Coronary artery (tissue), 2 donors: ENCODE measurements at regions not wholly inside any gene's neighbourhood (a gene's known extent, or its start where the extent isn't known, plus 50 kb on each side); places are given as distances from the start of the nearest gene placed in this dataset.
"Not testable (repeated sequence)": the region's sequence is repeated elsewhere in the genome, so short reads cannot be mapped to it uniquely, and the experiment has no call there.

Experiments used
- DNase-seq: peaks from one replicate; pipeline ENCODE4 v3.0.0-alpha.2; 2017; ENCODE audit warnings: low spot score
- H3K27ac ChIP-seq, 2 donors: fragments of 200-600 bp; sonication (generic); one replicate each; pipeline ENCODE4 v1.5.1; 2016 to 2019
- H3K4me3 ChIP-seq: fragments of 200-600 bp; sonication (generic); 2 replicates; pipeline ENCODE4 v1.5.1; 2016; ENCODE audit warnings: mild to moderate bottlenecking, moderate library complexity
- TF ChIP-seq, protein P1 (sequence below): fragments of 200-600 bp; sonication (generic); IDR thresholded peaks from one replicate; pipeline ENCODE4 v1.5.1; 2019; ENCODE audit warnings: antibody characterized with exemption

DNA sequence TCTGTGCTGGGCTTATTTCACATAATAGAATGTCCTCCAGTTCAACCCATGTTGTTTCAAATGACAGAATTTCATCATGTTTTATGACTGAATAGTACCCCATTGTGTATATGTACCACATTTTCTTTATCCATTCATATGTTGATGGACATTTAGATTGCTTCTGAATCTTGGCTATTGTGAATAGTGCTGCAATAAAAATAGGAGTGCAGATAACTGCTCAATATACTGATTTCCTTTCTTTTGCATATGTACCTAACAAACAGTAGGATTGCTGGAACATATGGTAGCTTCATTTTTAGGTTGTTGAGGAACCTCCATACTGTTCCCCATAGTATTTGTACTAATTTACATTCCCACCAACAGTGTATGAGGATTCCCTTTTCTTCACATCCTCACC lies 491.1 kb downstream of the BRINP3 start:
- H3K27ac ChIP-seq, result no peak overlapping the region
- no peak for DNase-seq

GRCh38 chr1:189987509-189987908 lies 490.2 kb downstream of the BRINP3 start:
- Histone ChIP-seq H3K27ac (no peak overlapping the region), H3K4me3 (no peak overlapping the region)
- TF ChIP-seq, protein P1, sequence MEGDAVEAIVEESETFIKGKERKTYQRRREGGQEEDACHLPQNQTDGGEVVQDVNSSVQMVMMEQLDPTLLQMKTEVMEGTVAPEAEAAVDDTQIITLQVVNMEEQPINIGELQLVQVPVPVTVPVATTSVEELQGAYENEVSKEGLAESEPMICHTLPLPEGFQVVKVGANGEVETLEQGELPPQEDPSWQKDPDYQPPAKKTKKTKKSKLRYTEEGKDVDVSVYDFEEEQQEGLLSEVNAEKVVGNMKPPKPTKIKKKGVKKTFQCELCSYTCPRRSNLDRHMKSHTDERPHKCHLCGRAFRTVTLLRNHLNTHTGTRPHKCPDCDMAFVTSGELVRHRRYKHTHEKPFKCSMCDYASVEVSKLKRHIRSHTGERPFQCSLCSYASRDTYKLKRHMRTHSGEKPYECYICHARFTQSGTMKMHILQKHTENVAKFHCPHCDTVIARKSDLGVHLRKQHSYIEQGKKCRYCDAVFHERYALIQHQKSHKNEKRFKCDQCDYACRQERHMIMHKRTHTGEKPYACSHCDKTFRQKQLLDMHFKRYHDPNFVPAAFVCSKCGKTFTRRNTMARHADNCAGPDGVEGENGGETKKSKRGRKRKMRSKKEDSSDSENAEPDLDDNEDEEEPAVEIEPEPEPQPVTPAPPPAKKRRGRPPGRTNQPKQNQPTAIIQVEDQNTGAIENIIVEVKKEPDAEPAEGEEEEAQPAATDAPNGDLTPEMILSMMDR, result no peak
- DNase-seq, result no peak

More for the DNA sequence above, 491.1 kb downstream of the BRINP3 start:
- TF ChIP-seq, protein P1, result no peak
- no peak overlapping the region for H3K4me3 ChIP-seq

GRCh38 chr1:189992856-189993255 lies 484.8 kb downstream of the BRINP3 start:
- no peak for DNase-seq
- Histone ChIP-seq H3K4me3 (no peak overlapping the region), H3K27ac (no peak overlapping the region)
- TF ChIP-seq, protein P1, result no peak

GRCh38 chr1:190000365-190000872 lies 477.2 kb downstream of the BRINP3 start:
- TF ChIP-seq, protein P1, result no peak
- DNase-seq, result no peak
- H3K4me3 ChIP-seq, result no peak overlapping the region
- no peak overlapping the region for H3K27ac ChIP-seq

DNA sequence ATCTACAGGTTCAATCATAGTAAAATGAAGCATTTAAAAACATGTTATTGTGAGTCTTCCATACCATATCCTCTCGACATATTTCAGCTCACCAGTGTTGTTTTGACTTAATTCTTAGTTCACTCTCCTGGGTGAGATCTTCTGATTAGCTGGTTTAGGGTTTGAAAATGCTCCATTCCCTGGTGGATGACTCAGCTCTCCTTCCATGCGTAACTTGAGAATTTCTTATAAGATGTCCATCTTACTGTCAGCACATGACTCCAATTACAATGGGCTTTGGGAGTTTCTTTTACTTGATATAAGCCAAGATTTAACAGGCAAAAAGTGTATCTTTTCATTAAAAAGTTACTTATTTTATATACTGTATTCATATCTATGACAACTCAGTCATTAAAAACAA lies 476.5 kb downstream of the BRINP3 start:
- Histone ChIP-seq H3K27ac (no peak overlapping the region), H3K4me3 (no peak overlapping the region)
- DNase-seq, result no peak
- TF ChIP-seq, protein P1, result no peak

DNA sequence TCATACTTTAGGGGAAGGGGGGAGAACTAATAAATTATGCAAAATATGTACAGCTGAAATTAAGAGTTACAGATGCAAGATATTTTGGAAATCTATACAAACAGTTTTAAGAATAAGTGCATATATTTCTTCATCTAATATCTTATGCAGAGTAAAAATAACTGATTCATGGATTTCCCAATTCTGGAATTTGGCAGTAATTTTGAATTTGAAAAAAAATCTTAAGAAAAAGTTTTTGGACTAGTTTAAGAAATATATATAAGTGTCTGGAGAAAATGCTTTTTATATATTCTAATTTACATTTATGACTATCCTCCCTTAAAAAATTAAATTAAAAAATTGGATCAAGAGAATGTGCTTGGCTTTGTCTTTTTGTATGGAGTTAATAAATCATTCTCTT lies 474.3 kb downstream of the BRINP3 start:
- H3K27ac ChIP-seq, result no peak overlapping the region
- TF ChIP-seq, protein P1, result no peak
- H3K4me3 ChIP-seq, result no peak overlapping the region
- DNase-seq, result no peak

DNA sequence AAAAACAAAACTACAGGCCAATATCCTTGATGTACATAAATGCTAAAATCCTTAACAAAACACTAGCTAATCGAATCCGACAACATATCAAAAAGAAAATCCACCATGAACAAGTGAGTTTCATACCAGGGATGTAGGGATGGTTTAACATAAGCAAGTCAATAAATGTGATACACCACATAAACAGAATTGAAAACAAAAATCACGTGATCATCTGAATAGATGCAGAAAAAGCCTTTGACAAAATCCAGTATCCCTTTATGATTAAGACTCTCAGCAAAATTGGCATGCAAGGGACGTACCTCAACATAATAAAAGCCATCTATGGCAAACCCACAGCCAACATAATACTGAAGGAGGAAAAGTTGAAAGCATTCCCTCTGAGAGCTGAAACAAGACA lies 466.1 kb downstream of the BRINP3 start:
- H3K27ac ChIP-seq, result no peak overlapping the region
- TF ChIP-seq, protein P1, result no peak
- no peak for DNase-seq

GRCh38 chr1:190019151-190019550 lies 458.5 kb downstream of the BRINP3 start:
- not testable (repeated sequence) for DNase-seq, H3K27ac ChIP-seq, H3K4me3 ChIP-seq

More for the DNA sequence above, 466.1 kb downstream of the BRINP3 start:
- H3K4me3 ChIP-seq, result no peak overlapping the region
